CD4-positive, alpha-beta T cell treated with Interleukin-4 for 1 hour (primary cell): ENCODE measurements at regions not wholly inside any gene's neighbourhood (a gene's known extent, or its start where the extent isn't known, plus 50 kb on each side); places are given as distances from the start of the nearest gene placed in this dataset.
A peak's percentile ranks its signal among the peaks of the same experiment; 100 is the strongest.

Experiments used
- DNase-seq, 2 donors: peaks; one replicate each; pipeline ENCODE4 v3.0.0-alpha.2; 2020 to 2022

DNA sequence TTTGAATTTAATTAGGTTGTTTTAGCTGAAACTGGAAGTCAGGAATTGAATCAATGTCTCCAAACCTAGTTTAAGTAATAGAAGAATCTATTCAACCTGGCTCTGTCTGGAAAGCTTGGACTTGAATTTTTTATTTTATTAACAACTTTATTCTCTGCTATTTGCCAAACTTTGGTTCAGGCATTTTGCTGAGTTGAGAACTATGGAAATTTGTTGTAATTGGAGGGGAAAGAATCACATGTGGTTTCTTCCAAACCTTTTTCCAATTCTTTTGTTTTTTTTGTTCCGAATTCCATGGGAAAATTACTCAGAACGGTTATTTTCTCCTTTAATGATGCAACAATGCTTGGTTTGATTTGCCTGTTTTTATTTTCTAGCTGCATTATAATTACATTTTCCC, 98.2 kb upstream of the RPS23 start:
- DNase-seq = no peak

DNA sequence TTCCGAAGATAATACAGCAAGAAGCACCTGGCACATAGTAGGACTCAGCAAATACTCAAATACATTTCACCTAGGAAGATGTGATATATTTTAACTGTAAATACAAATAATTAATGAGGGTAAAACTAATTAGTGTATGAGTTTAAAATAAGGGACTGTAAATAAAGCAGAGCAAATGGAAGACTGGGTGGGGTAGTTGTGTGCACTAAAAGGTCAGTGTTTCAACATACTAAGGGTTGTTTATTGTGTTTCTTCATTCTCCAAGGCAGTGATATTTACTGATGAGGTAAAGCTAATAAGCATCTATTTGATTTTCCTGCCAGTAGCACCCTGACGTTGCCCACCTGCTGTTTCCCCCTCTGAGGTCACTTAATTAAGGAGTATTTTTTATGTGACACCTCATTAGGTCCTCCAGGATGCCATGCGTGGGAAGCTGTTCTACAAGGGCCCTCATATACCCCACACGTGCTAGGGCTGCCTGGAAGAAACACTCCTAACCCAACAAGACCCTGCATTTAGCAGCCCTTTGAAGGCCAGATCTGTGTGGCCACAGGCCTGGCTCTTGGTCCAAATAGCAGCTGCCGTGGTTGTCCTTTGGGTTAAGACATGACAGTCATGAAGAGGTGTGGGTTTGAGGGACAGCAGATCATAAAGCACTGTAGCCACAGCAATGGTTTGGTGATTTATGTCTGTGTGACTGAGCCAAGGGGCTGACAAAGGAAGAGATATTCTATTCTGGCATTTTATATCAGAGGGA, 97.5 kb upstream of the RPS23 start:
- DNase-seq = no peak

DNA sequence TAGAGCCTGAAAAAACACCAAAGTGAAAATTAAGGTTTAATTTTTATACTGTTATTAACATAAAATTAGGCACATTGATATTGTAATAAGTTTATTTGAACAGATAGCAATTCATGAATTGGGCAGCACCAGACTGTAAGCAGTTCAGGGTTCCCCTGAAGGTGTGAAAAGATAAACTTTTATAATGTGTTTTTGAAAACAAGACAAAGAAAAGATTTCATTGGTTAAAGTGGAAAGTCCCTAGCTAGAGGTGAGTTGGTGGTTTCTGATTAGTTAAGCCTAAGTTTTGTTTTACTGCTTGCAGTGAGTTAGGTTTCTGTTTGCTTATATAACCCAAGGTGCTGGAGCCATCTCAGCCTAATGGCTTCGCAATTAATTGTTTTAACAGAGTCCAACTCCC, 96.5 kb upstream of the RPS23 start:
- DNase-seq = no peak

DNA sequence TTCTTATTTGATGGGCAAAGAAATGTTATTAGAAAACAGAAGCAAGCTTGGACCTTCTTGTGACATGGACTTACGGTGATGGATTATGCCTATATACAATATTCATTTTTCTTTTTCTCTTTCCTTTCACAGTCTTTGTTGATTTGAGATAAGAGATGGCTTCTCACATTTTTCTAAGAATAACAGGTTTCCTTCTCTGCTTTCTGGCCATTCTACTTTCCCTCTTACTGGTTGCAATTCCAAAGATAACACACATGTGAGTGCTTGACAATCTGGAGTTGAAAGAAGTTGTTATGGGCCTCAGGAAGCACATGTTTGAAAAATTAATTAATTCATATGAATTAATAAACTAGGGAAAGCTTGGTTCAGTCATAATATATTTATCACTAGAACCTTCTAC, 89.8 kb upstream of the RPS23 start:
- no peak for DNase-seq

DNA sequence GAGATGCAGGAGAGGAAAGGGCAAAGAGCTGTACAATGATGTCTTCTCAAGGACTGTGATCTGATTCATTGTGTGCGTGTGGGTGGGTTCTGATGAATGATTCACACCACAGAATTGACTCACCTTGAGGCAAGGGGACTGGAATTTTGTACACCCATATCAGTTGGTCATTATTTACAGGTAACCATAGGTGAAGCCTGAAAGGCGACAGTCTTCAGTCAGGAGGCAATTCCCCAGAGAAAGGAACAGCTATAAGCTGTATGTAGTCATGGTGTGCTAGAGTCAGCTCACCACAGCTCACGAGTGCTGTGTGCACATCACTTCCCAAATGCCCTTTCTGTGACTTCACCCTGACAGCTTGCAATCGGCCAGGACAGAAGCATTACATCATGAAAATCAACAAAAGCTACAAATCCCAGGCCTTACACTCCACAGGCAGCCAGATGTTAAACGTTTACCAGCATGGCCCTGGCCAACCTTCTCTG, 87.6 kb upstream of the RPS23 start:
- no peak for DNase-seq

DNA sequence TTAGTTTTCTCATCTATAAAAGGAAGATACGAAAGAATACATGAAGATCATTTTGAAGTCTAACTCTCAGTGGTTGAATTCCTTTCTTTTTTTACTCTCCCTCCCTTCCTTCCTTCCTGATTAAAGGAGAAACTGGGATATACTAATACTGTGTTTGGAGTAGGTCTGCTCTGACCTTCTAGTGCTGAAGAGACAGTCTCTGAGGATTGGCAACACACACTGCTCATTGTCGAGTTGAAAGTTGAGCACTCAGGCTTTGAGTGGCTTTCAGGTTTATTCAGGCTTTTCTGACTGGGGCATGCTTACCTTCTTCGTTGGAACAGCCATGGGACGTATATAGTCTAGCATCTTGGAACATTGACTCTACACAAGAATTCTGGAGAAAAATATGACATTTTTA, 86.9 kb upstream of the RPS23 start:
- no peak for DNase-seq

DNA sequence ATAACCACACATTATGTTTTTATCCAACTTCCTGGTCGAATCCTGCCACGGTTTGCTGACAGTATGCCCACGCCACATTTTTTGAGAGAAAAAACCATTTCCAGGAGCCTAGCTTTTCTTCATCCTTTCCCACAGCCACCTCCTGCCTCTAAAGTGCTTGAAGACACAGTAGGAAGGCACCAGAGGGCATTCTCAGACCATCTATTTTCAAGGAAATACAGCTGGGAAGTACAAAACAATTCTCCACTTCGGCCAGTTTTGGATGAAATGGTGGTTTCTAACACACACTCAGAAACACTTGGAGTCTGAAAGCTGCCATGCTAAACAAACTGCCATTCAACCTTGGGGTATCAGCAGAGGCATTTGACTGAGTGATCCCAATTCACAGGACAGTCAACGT, 86.3 kb upstream of the RPS23 start:
- DNase-seq = no peak

DNA sequence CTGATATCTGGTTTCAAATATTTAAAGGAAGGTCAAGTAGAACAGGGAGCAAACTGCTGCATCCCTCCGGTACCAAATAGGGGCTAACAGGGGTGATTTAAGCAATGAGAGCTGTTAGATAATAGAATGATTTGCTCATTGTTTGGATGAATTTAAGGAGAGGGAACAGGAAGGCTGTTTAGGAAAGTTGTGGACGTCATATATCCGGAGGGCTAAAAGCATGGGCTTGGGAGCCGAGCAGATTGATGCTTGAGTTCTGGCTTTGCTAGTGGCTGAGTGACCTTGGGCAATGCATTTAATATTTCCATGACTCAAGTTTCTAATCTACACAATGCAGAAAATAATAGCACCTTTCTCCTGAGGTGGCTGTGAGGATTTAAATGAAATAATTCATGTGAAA, 85.4 kb upstream of the RPS23 start:
- no peak for DNase-seq

DNA sequence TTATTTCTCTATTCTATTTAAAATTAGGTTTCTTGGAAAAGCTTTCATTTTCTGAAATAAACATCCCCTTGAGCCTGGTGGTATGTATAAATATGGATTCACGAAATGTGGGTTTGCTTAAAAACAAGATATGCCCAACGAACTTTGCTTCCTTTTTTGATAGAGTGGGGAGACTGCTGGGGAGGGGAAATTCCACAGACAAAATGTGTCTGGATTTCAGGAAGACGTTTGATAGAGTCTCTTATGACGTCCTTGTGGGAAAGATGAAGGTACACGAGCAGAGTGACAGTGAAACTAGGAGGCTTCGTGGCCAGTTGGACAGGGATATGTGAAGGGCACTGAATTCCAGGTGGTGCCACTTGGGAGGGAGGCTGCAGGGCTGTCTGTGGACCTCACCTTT, 84.5 kb upstream of the RPS23 start:
- DNase-seq = no peak

DNA sequence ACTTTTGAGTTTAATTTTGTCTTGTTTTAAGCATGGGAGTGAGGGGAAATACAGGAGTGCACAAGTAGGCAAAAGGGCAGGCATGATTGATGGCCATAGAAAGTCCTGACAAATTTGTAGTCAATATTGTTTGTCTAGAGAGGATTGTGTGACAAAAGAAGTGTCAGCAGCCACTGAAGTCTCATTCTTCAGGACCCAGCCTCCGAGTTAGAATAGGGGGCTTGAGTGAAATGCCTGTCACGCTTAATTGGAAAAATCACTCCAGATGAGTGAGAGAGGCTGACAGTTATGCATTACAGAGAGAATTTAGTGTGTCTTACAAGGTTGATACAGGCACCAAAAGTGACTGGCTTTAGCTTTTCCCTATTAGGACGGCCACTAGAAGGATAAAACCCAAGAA, 81.9 kb upstream of the RPS23 start:
- DNase-seq = no peak

DNA sequence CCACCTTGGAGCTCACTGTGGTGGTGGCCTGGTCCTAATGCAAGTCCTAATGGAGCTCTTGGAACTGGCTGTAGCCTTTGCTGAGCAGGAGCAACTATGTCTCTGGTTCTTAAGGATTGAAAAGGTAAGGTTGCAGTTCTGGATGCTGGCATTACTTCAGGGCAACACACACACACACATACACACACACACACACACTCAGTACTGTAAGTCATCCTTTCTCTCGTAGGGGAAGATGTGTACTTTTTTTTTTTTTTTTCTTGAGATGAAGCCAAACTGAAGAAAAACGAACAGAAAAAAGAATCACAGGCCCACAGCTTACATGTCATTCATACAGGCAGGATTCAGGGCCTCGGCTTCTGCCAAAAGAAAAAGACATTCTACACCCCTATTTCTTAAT, 81.1 kb upstream of the RPS23 start:
- DNase-seq = no peak

DNA sequence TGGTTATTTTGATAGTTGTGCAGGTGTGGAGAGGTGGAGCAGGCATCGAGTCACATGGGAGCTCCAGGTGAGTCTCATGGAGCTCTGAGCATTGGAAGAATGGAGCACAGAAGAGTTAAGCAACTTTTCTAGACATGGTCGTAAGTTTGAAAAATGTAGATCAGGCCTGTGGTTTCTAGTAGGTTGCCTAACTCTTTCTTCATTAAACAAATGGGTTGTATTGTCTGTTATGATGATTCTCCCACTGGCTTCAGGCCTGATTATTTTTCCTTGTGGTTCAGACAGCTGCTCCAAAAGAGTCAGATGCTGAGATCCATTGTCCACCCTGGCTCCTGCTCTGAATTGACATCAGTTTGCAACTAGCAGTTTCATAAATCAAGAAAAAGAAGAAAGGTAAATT, 80.3 kb upstream of the RPS23 start:
- no peak for DNase-seq

DNA sequence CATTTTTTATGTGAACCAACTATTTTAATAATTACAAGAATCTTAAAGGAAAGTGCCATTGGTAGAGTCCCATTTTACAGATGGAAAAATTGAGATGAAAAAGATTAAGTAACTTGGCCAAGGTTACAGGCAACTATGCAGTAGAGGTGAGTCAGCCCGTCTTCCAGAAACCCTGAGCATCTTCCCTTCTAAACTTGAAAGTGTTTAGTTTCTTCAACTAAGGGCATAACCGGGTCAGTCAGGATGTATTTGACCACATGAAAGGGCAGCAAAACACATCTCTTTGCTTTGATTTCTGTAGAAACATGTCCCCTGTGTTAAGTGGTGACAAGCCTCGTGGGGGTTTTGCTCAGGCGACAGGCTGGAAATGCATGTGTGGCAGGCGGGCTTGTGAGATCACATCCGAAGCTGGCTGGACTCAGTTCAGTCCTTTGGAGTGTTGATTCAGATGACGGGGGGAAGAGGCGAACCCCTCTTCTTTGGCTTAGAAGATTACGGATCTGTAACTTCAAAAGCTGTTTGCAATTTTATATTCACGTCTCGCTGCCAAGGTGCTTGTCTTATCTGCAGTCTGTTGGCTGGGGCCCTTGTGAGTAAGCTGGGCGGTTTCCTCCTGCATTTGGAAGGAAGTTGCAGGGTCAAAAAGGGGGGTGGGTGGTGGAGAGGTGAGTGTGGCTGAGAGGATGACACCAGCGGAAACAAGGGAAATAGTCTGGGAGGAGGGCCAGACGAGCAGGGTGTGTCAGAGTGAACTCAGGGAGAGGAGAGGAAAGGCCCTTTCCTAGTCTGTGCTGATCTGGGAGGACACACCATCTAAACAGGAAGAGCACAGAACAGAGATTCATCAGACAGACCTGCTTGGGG, 78.9 kb upstream of the RPS23 start:
- peak; percentile 80 to 84 for DNase-seq

DNA sequence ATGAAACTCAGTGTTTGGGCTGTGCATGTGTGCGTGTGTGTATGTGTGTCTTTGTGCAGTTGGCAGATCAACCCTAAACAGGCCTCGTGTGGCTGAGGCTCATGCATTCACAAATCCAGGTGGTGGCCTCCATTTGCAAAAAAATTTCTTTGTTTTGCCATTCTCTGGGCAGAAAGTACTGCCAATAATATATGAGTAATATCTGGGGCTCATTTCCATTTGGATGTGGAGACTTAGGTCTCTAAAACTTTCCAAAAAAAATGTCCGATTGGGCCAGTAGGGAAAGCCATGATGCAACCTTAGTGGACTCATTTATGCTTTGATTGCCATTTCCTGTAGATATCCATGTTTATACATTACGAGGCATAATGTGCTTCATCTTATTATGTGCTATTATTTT, 77.9 kb upstream of the RPS23 start:
- no peak for DNase-seq

DNA sequence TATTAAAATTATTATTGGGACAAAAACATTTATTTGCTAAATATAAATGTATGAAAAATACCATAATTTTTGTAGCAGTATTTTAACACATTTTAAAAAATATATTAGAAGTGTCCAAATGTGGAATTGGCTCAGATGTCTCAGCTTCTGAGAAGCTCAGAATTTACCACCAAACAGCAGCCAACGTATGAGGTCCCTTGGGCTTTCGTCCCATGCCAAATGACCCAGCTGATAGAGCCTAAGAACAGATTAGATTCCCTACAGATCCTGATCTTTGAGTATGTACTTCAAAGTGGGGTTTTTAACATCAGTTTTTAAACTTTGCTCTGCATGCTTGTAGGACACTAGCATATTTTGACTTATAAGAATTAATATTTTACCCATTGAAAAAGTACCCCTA, 77.3 kb upstream of the RPS23 start:
- DNase-seq = no peak

DNA sequence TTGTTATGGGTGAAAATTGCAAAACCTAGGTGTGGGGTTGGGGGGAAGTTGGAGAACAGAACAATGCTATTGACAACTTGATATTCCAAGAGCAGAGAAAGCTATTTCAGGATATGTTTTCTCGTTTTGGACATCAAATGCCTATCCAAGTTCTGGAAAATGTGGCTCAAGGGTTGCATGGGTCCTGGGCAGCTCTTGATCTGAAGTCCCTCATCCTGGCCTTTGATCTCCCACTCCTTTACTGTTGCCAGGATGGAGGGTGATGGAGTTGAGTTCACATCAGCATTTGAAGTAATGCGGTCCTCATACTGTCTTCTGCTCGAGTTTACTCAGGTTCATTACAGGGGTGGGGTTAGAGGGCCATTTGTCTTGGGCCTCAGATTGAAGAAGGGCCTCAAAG, 76.9 kb upstream of the RPS23 start:
- DNase-seq = no peak

DNA sequence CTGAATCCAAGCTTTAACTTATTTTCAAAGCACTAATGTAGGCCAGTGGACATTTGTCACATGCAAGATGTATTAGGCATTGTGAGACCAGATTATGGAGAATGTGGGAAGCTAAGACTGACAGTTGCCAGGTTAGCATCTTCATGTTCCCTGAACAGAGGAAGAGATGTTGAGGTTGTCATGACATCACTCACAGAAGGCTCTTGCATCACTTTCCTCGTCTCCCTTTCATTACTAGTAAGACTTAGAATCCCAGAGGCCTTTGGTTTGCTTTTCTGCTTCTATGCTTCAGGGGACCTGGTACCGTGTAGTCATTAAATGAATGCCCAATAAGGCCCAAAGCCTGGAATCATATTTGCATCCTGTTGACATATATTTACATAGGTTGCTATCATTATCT, 76.4 kb upstream of the RPS23 start:
- DNase-seq = no peak

DNA sequence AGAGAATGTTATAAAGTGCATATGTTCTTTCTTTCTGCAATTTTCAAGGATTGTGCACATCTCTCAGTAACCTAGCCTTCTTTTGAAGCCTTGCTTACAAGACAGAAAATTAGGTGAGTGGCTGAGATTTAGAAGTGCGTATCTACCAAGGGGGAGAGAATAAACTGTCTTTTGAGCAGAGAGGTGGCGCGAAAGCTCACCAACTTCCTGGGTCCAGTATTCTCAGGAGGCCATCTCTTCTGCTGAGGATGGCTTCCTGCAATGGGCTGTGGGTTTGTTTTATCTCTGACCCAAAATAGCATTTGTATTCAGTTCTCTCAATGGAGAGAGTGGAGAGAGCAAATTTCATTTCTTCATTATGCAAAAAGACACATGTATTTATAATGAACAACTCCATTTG, 75.4 kb upstream of the RPS23 start:
- DNase-seq = no peak

DNA sequence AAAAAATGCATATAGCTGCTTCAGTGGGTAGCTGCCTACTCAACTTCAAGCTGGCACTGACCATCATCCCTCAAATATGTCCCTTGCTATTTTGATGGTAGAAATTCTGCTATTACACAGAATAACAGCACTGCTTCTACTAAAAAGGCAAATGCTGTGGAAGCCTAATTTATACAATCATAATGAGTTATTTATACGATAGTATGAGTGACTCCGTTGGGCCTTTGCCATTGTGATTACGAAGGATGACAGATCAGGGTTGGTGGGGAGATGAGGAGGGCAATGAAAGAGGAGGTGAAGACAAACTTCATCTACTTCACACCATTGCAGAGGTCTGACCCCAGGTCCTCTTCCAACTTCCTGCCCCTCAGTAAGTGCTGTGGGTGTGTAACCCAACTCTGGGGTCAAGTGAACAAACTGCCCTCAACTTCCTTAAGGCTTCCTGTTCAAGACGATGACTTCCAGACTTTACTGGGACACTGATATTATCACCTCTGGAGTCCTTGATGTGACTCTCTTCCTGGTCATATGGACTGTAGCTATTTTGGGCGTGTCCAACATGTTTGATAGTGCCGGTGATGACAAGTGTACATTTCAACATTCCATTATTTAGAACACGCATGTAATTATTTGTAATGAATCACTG, 74.1 kb upstream of the RPS23 start:
- DNase-seq = no peak

DNA sequence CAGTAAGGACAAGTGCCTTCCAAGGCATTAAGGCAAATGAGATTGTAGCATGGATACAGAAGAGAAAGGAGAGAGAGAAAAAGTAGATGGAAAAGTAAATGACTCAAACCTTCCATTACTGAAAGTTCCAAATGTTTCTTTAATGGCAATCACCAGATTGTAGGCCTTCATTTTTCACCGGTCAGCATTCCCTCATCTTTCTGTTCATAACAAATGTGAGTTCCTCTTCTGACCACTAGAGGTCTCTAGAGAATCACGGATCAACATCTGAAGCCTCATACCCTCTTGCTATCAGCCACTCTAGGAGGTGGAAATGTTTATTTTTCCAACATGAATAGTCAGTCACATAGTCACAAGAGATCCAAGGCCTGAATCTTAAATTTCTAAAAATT, 73.6 kb upstream of the RPS23 start:
- peak in 1 of 2 donors; percentile 57 for DNase-seq

DNA sequence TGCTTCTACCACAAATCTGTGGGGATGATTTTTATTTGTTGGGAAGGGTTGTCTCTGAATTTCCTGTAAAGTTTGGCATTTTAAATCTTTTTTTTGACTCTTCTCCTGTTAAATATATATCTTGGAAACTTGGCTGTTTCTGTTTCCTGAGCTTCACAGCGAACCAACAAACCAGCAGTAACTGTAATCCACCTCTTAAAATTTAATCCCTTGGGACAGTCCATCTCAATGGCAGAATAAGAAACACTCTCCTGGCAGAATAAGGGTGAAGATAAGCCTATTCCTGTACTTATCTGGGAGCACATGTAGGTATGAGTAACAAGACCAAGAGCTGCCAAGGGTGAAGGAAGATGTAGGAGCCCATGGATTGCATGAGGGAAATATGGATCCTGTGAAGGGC, 73.1 kb upstream of the RPS23 start:
- DNase-seq = no peak

DNA sequence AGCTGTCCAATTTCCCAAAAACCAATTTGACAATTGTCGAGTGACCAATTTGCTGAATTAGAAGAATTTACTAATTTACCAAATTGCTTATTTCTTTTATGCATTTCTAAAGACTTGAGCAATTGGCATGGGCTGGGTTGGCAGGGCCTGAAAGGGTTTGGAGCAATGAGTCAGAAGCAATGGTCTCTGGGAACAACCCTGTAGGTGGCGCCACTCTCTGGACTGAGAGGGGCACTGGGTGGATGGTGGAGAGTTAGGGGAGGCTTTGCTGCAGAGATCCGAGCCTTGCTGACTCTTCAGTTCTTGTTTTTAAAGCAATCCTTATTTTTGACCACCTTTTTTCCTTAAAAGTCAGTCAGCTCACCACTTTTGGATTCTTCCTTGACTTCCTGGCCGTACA, 71.5 kb upstream of the RPS23 start:
- DNase-seq = no peak

DNA sequence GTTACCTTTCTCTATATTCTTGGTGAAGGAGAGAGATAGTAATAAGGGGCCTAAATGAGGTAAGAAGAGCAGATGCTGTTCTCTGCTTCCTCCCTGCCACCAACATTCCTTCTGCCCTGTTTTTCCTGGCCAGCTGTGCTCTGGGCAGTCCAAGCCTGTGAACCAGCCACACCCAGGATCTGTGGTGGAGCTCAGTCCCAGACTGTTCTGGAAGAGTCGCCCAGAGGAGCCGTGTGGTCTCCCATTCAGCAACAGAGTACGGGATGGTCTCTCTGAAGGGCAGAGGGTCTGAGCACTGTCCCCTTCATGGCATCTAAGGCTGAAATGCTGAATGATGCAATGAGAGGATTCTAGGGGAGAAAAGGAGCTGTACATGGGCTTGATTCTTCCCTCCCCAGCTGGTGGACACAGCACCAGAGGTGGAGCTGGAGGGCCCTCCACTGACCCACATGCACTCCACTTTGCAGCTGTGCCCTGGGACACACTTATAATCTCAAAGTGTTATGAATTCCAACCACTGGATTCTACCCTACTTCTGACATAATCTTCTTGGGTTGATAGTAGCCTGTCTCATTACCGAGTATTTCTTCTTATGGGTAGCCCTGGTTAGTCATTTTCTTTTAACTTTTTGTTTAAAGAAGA, 70.8 kb upstream of the RPS23 start:
- DNase-seq = no peak
